ENCODE measurements at regions not wholly inside any gene's neighbourhood (a gene's known extent, or its start where the extent isn't known, plus 50 kb on each side); places are given as distances from the start of the nearest gene placed in this dataset.
A peak's percentile ranks its signal among the peaks of the same experiment; 100 is the strongest.

GRCh38 chr12:25404955-25405354, 148.1 kb downstream of the LMNTD1 start:
- peak; percentile 65; the same call in 1 of the 3 replicates for ATAC-seq
- Histone ChIP-seq H3K27ac (ENCODE audit: extremely low read depth, low read depth, low read length) (no peak overlapping the region), H3K9ac (ENCODE audit: insufficient read depth in 1 of 2, low read depth in 2 of 2, low read length in 2 of 2) (no peak overlapping the region), H3K9me3 (replicated peaks; ENCODE audit: control insufficient read depth, insufficient read depth, low read depth, low read length) (no peaks in the 10 kb centered on the region), H4K20me1 (replicated peaks; ENCODE audit: control insufficient read depth, insufficient read depth, low read length) (no peaks in the 10 kb centered on the region), H3K79me2 (ENCODE audit: control insufficient read depth, insufficient read depth, low read length) (no peaks in the 10 kb centered on the region), H3K4me2 (ENCODE audit: insufficient read depth, low read length) (no peak overlapping the region), H3K9me1 (ENCODE audit: control insufficient read depth, insufficient read depth, low read length) (no peaks in the 10 kb centered on the region), H3K4me1 (replicated peaks in 1 of 2; ENCODE audit: control insufficient read depth in 2 of 2, insufficient read depth in 2 of 2, low read length in 2 of 2) (no peaks in the 10 kb centered on the region), H2AFZ (ENCODE audit: low read depth, low read length) (no peak overlapping the region), H3K36me3 (ENCODE audit: control insufficient read depth, insufficient read depth, low read length) (no peaks in the 10 kb centered on the region), H3K27me3 (ENCODE audit: control insufficient read depth in 2 of 2, insufficient read depth in 2 of 2, low read length in 2 of 2) (no peaks in the 10 kb centered on the region), H3K4me3 (no peak overlapping the region)
- intact Hi-C loops (cut with micrococcal nuclease) (no loop called here), in situ Hi-C loops (cut with MboI) (no loop called here)
- POLR2A ChIA-PET = no interaction called here
- WGBS (ENCODE audit: insufficient coverage, low coverage, missing lambda C conversion rate) = 2% methylated on average over 5 of the region's 5 CpGs
- FAIRE-seq = no peak
- CTCF ChIA-PET (ENCODE audit: low intra/inter-chr PET ratio) = no interaction called here
- DNase-seq (ENCODE audit: extremely low read depth in 1 of 4, low spot score in 3 of 4) = peak in 2 of 4 experiments; percentile 7 to 20
- TF ChIP-seq USF2 (CRISPR knock-in tag; IDR thresholded peaks at IDR 0.05) = peak; percentile 60
- TF ChIP-seq RAD51 (IDR thresholded peaks at IDR 0.05; ENCODE audit: borderline replicate concordance, low read depth) = peak; percentile 53; the same call in 1 of the 2 replicates
- TF ChIP-seq USF1 (CRISPR knock-in tag; IDR thresholded peaks at IDR 0.05) = peak; percentile 22; the same call in 1 of the 2 replicates
- TF ChIP-seq YBX1 (IDR thresholded peaks at IDR 0.05) = no peak
- no TSS peak for BruUV-seq (replicated peaks)
